DND-41 (cell line): ENCODE measurements at regions not wholly inside any gene's neighbourhood (a gene's known extent, or its start where the extent isn't known, plus 50 kb on each side); places are given as distances from the start of the nearest gene placed in this dataset.

Source experiments
- ATAC-seq: fragments of 200-7000 bp; cut with Tn5 transposase; 3 replicates; pipeline ENCODE4 v1.9.1; 2021; ENCODE audit warnings: low read depth; ENCODE audit not compliant: insufficient read depth
- DNase-seq: peaks from one replicate; pipeline ENCODE4 v3.0.0-alpha.2; 2020
- H2AFZ ChIP-seq: 2 replicates; pipeline ENCODE4 v1.6.0; 2012; ENCODE audit warnings: low read depth, low read length
- H3K27ac ChIP-seq: 2 replicates; pipeline ENCODE4 v1.5.1; 2012; ENCODE audit warnings: low read length, inconsistent platforms
- H3K27me3 ChIP-seq: fragments of 200-600 bp; sonication (generic); 2 replicates; pipeline ENCODE4 v1.6.0; 2012; ENCODE audit warnings: low read length, mild to moderate bottlenecking, inconsistent platforms; ENCODE audit not compliant: insufficient read depth, poor library complexity
- H3K36me3 ChIP-seq: 2 replicates; pipeline ENCODE4 v1.5.1; 2012; ENCODE audit warnings: low read length, inconsistent platforms; ENCODE audit not compliant: insufficient read depth
- H3K4me1 ChIP-seq: 2 replicates; pipeline ENCODE4 v1.5.1; 2012; ENCODE audit warnings: mild to moderate bottlenecking, low read length; ENCODE audit not compliant: insufficient read depth
- H3K4me2 ChIP-seq: 2 replicates; pipeline ENCODE4 v1.6.0; 2012; ENCODE audit warnings: mild to moderate bottlenecking, moderate library complexity, low read length, inconsistent platforms; ENCODE audit not compliant: insufficient read depth
- H3K4me3 ChIP-seq, 2 experiments: fragments of 200-600 bp in 1 of 2; shearing (Covaris generic) in 1 of 2; 2 replicates each; pipeline ENCODE4 v1.5.1; 2012 to 2016; ENCODE audit warnings: inconsistent platforms in 2 of 2, low read length in 2 of 2, mild to moderate bottlenecking in 2 of 2, low read depth in 1 of 2, moderate library complexity in 1 of 2
- H3K79me2 ChIP-seq: 2 replicates; pipeline ENCODE4 v1.6.0; 2012; ENCODE audit warnings: low read length, inconsistent platforms; ENCODE audit not compliant: insufficient read depth
- H3K9ac ChIP-seq: 2 replicates; pipeline ENCODE4 v1.6.0; 2012; ENCODE audit warnings: low read depth, mild to moderate bottlenecking, inconsistent platforms, low read length, moderate library complexity
- H3K9me3 ChIP-seq: 2 replicates; pipeline ENCODE4 v1.5.1; 2012; ENCODE audit warnings: low read length, moderate library complexity, mild to moderate bottlenecking, inconsistent platforms; ENCODE audit not compliant: insufficient read depth, severe bottlenecking
- H4K20me1 ChIP-seq: 2 replicates; pipeline ENCODE4 v1.6.0; 2012; ENCODE audit warnings: low read length; ENCODE audit not compliant: insufficient read depth
- CTCF ChIP-seq: IDR thresholded peaks from 2 replicates; pipeline ENCODE4 v1.5.1; 2012; ENCODE audit warnings: borderline replicate concordance, low read length, moderate library complexity, mild to moderate bottlenecking; ENCODE audit not compliant: poor library complexity, severe bottlenecking; ENCODE audit errors: extremely low read depth
- EZH2 ChIP-seq: IDR thresholded peaks from 3 replicates; pipeline ENCODE4 v1.6.1; 2012; ENCODE audit warnings: borderline replicate concordance, low read depth, mild to moderate bottlenecking, moderate library complexity, low read length, inconsistent platforms; ENCODE audit not compliant: severe bottlenecking

GRCh38 chr18:43714343-43715010 is 437.2 kb upstream of the SYT4 start:
- no peak for DNase-seq
- Histone ChIP-seq H3K36me3 (no peaks in the 10 kb centered on the region), H3K79me2 (no peaks in the 10 kb centered on the region), H3K9ac (no peak overlapping the region), H3K4me2 (no peak overlapping the region), H3K9me3 (no peaks in the 10 kb centered on the region), H3K4me1 (no peaks in the 10 kb centered on the region), H4K20me1 (no peaks in the 10 kb centered on the region), H3K27me3 (no peaks in the 10 kb centered on the region), H2AFZ (no peak overlapping the region), H3K4me3 (no peak overlapping the region), H3K27ac (no peak overlapping the region)
- TF ChIP-seq EZH2 (no peak), CTCF (no peak)
- no peak for ATAC-seq

- ATAC-seq: no peak
- no peak overlapping the region for H3K27ac ChIP-seq
- no peaks in the 10 kb centered on the region for H3K4me1 ChIP-seq
- DNase-seq: no peak
- TF ChIP-seq CTCF (no peak), EZH2 (no peak)
- no peaks in the 10 kb centered on the region for H3K27me3 ChIP-seq
- no peaks in the 10 kb centered on the region for H3K9me3 ChIP-seq
- no peaks in the 10 kb centered on the region for H3K79me2 ChIP-seq
- H3K4me3 ChIP-seq: no peak overlapping the region
- H2AFZ ChIP-seq: no peak overlapping the region
- H3K4me2 ChIP-seq: no peak overlapping the region
- H3K36me3 ChIP-seq: no peaks in the 10 kb centered on the region
- no peak overlapping the region for H3K9ac ChIP-seq
- no peaks in the 10 kb centered on the region for H4K20me1 ChIP-seq
Measured at GRCh38 chr18:43719267-43719795, 442.0 kb upstream of the SYT4 start.

GRCh38 chr18:43720041-43720440 is 442.8 kb upstream of the SYT4 start:
- DNase-seq: no peak
- no peak overlapping the region for H3K4me2 ChIP-seq

More at GRCh38 chr18:43720041-43720440, 442.8 kb upstream of the SYT4 start:
- Histone ChIP-seq H3K79me2 (no peaks in the 10 kb centered on the region), H3K9ac (no peak overlapping the region), H3K36me3 (no peaks in the 10 kb centered on the region), H4K20me1 (no peaks in the 10 kb centered on the region), H3K27me3 (no peaks in the 10 kb centered on the region), H2AFZ (no peak overlapping the region), H3K4me1 (no peaks in the 10 kb centered on the region), H3K4me3 (no peak overlapping the region), H3K27ac (no peak overlapping the region), H3K9me3 (no peaks in the 10 kb centered on the region)
- TF ChIP-seq CTCF (no peak), EZH2 (no peak)
- ATAC-seq: no peak
